Fibroblast of skin of scalp (primary cell): ENCODE measurements at regions not wholly inside any gene's neighbourhood (a gene's known extent, or its start where the extent isn't known, plus 50 kb on each side); places are given as distances from the start of the nearest gene placed in this dataset.
"Not testable (repeated sequence)": the region's sequence is repeated elsewhere in the genome, so short reads cannot be mapped to it uniquely, and the experiment has no call there.

ENCODE experiments used
- DNase-seq: peaks from one replicate; pipeline ENCODE4 v3.0.0-alpha.2; 2013

DNA sequence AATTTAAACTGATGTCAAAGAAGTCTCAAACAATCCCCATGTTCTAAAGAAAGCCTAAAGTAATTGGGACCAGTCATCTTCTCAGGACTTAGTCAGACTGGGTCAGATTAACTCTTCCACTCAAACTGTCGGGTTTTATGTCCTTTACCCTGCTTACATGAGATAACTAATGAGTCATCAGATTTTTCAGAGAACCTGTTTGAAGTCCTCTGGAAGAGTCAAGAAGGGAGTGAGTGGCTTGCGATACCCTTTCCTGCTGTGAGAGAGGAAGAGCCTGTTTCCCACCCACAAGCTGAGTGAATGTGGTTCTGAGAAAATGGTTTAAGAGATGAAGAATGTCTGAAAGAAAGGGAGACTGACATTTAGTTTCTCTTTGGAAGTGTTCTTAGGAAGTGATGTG, 1866.7 kb upstream of the C9orf72 start:
- peak; percentile 34 for DNase-seq

GRCh38 chr9:29440449-29440848, 1867.2 kb upstream of the C9orf72 start:
- no peak for DNase-seq

- DNase-seq = no peak
Measured at GRCh38 chr9:29445751-29446150, 1872.5 kb upstream of the C9orf72 start.

GRCh38 chr9:29449306-29449705, 1876.0 kb upstream of the C9orf72 start:
- DNase-seq = no peak

- not testable (repeated sequence) for DNase-seq
Measured at GRCh38 chr9:29450343-29450875, 1877.1 kb upstream of the C9orf72 start.

- peak; percentile 67 for DNase-seq
Measured at GRCh38 chr9:29456940-29457339, 1883.7 kb upstream of the C9orf72 start.

DNA sequence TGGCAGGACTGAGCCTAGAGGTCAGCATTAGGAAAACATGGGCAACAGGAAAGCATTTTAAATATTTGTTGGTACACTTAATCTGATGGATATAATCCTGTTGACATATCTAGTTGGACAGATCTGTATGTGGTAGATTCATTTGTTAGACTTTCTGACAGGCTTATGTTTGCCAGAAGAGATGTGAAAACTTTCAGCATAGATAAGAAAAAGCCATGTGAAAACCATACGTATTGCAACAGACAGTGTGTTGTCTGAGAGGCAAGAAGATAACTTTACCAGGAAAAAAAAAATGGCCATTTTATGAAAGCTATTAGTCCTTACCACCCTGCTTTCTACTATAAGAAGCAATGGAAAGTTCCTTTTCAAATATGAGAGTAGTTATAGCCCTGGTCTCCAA, 1902.2 kb upstream of the C9orf72 start:
- no peak for DNase-seq

- no peak for DNase-seq
Measured at GRCh38 chr9:29511680-29512079, 1938.4 kb upstream of the C9orf72 start.

- DNase-seq = no peak
Measured at GRCh38 chr9:29514336-29514735, 1941.1 kb upstream of the C9orf72 start.

DNA sequence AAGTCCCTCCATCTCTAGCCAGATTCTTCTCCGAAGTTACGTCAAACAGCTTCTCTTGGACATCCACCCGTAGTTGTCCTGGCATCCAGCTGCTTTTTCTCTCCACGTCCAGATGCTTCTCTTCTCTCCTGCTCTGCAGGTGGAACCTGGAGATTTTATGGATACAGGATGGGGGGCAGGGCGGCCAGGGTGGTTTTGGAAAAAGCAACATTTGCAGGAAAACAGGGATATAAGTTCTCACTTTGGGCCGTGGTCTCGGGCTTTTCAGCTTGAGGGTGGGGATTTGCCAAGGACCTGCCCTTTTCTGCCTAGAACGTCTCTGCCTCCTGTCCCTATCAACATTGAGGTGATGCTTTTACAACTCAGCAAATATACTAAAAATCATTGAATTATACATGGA, 1941.6 kb upstream of the C9orf72 start:
- DNase-seq = no peak

- DNase-seq = peak; percentile 13
Measured at GRCh38 chr9:29548436-29548835, 1975.2 kb upstream of the C9orf72 start.

GRCh38 chr9:29555502-29555901, 1982.2 kb upstream of the C9orf72 start:
- DNase-seq = no peak

GRCh38 chr9:29556317-29556716, 1983.0 kb upstream of the C9orf72 start:
- DNase-seq = peak; percentile 79

GRCh38 chr9:29556746-29557145, 1983.5 kb upstream of the C9orf72 start:
- DNase-seq = no peak

DNA sequence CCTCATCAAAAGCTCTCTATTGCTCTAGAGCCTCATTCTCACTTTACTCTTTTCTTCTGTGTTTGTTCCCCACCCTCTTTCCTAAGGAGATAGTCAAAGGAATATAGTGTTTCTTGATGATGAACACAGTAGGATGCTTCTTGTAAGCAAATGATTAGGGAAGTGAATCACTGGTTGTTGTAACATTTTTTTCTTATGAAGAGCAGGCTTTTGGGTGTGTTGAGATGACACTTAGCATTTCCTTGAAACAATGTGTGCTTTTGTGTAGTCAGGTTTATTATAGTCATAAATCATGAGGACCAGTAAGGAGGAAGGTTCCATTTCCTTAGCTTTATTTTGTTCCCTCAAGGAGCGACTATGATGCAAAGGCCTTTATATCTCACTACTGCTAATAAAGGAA, 1991.3 kb upstream of the C9orf72 start:
- DNase-seq = no peak

- DNase-seq = no peak
Measured at GRCh38 chr9:29575219-29575618, 2001.9 kb upstream of the C9orf72 start.

DNA sequence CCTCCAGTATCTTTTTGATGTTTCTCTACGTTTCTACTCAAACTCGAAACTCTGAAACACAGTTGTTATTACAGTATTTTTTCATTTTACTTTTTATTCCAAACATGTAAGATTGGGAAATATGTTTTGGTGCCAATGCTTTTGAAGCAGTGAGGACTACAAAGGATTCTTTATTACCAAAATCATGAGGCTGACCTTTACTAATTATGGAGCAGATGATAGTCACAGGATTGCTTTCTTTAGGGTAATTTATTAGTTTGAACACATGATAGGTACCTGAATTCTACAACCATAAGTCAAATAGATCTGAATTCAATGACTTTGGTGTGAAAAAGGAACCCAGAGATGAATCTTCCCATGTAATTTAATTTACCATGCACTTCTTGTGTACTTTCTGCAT, 2015.1 kb upstream of the C9orf72 start:
- no peak for DNase-seq

DNA sequence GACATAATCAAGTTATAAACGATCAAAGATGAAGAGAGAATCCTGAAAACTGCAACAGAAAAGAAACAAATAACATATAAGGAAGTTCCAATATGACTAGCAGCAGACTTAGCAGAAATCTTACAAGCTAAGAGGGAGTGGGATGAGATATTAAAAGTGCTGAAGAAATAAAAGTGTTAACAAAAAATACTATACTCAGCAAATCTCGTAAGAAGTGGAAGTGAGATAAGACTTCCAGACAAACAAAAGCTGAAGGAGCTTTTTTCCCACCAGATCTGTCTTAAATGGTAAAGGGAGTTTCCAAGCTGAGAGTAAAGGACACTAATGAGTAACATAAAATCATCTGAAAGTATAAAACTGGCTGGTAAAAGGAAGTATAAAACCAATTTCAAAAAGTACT, 2036.0 kb upstream of the C9orf72 start:
- no peak for DNase-seq

GRCh38 chr9:29613773-29614172, 2040.5 kb upstream of the C9orf72 start:
- DNase-seq = no peak

- no peak for DNase-seq
Measured at GRCh38 chr9:29616844-29617243, 2043.6 kb upstream of the C9orf72 start.

DNA sequence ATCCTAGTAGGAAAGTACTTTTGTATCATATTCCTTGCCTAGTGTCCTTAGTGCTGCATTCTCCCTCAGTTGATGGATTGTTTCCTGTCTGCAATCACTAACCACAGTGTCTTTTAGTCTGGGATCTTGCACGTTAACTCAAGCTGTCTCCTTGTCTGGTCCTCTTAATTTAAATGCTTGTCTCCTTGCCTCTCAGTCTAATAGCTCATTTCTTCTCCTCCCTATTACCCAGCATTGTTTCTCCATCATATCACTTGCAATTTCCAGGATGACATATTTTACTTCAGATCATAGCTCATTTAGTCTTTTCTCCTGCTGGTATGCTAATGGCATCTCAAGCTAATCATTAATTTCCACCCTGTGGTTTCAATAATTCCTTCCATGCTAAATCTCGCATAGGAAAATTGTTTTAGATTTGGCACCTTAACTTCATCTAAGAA, 2052.0 kb upstream of the C9orf72 start:
- DNase-seq = peak; percentile 50

DNA sequence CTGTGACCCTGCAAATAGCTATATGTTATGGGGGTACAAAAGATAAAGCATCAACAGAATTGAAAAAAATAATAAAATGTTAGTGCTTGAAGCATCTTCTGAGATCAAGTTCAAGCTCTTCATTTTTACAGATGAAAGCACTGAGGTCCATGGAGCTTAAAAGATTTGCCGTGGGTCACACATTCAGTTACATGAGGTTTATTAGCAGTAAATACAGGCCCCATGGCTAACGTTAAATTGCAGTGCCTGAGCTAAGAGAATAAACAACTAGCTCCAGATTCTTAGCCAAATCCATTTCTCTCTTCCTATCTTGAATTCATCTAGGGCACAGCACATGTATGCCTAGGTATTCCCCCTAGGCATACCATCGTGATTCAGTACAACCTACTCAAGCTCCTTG, 2052.7 kb upstream of the C9orf72 start:
- DNase-seq = no peak

DNA sequence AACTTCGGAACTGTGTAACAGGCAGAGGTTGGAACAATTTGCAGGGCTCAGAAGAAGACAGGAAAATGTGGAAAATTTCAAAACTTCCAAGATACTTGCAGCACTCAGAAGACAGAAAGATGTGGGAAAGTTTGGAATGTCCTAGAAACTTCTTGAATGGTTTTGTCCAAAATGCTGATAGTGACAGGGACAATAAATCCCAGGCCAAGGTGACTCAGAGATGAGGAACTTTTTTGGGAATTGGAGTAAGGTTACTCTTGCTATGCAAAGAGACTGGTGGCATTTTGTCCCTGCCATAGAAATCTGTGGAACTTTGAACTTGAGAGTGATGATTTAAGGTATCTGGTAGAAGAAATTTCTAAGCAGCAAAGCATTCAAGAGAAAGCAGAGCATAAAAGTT, 2055.6 kb upstream of the C9orf72 start:
- peak; percentile 18 for DNase-seq

DNA sequence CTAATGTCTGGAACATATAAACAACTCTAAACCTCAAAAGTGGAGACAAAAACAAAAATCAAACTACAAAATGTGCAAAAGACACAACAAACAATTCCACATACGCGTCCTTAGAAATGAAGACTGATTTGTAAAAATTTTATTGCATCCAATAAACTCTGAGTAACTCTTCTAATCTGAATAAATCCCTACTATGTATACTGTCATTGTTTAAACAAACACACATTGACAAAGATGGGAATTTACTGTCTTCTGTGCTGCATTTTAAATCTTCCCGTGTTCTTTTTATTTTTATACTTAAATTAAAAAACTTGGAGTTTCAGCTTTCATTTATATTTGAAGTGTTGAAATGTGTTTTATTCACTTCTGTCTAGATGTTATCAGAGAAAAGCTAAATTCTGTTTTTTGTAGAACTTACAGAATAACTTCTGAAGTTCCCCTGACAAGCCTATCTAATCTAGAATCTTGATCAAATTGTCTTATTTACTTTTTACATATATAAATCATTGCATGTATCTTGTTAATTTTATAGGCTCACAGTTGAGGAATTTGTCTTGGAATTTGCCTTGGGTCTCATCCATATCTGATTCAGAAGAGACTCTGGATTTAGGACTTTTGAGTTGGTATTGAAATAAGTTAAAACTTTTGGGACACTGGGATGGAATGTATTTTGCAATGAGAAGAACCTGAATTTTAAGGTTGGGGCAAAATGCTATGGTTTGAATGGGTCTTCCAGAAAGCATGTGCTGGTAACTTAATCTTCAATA, 2064.4 kb upstream of the C9orf72 start:
- peak; percentile 5 for DNase-seq

GRCh38 chr9:29640507-29640906, 2067.2 kb upstream of the C9orf72 start:
- no peak for DNase-seq
